T-helper 1 cell treated with Interleukin-12 subunit alpha and Interleukin-12 subunit beta and Interleukin-4 antibody, amounts not matched to agents 30 μg/mL and 1 μg/mL, for 36 hours (primary cell): ENCODE measurements at regions not wholly inside any gene's neighbourhood (a gene's known extent, or its start where the extent isn't known, plus 50 kb on each side); places are given as distances from the start of the nearest gene placed in this dataset.

Experiments
- H3K27ac Mint-ChIP-seq: one replicate; pipeline ENCODE4 v1.8.0; 2021; ENCODE audit warnings: mild to moderate bottlenecking, mixed read lengths
- H3K27me3 Mint-ChIP-seq: one replicate; pipeline ENCODE4 v1.8.0; 2021; ENCODE audit warnings: low read depth, mixed read lengths
- H3K36me3 Mint-ChIP-seq: one replicate; pipeline ENCODE4 v1.8.0; 2021; ENCODE audit warnings: low read depth, mixed read lengths
- H3K4me1 Mint-ChIP-seq: one replicate; pipeline ENCODE4 v1.8.0; 2021; ENCODE audit warnings: low read depth, mixed read lengths
- H3K4me3 Mint-ChIP-seq: one replicate; pipeline ENCODE4 v1.8.0; 2021; ENCODE audit warnings: mild to moderate bottlenecking, moderate library complexity, mixed read lengths
- H3K9me3 Mint-ChIP-seq: one replicate; pipeline ENCODE4 v1.8.0; 2021; ENCODE audit warnings: mixed read lengths

- Mint-ChIP-seq H3K27ac (no peak overlapping the region), H3K9me3 (no peaks in the 10 kb centered on the region), H3K4me1 (no peaks in the 10 kb centered on the region), H3K36me3 (no peaks in the 10 kb centered on the region), H3K4me3 (no peak overlapping the region), H3K27me3 (no peaks in the 10 kb centered on the region)
These were observed 121.4 kb upstream of the HDAC4 start for GRCh38 chr2:239522002-239522739.

GRCh38 chr2:239521518-239521815 is 120.6 kb upstream of the HDAC4 start:
- no peak overlapping the region for H3K4me3 Mint-ChIP-seq
- H3K36me3 Mint-ChIP-seq, result no peaks in the 10 kb centered on the region
- H3K27ac Mint-ChIP-seq, result no peak overlapping the region
- no peaks in the 10 kb centered on the region for H3K9me3 Mint-ChIP-seq
- no peaks in the 10 kb centered on the region for H3K27me3 Mint-ChIP-seq
- H3K4me1 Mint-ChIP-seq, result no peaks in the 10 kb centered on the region

DNA sequence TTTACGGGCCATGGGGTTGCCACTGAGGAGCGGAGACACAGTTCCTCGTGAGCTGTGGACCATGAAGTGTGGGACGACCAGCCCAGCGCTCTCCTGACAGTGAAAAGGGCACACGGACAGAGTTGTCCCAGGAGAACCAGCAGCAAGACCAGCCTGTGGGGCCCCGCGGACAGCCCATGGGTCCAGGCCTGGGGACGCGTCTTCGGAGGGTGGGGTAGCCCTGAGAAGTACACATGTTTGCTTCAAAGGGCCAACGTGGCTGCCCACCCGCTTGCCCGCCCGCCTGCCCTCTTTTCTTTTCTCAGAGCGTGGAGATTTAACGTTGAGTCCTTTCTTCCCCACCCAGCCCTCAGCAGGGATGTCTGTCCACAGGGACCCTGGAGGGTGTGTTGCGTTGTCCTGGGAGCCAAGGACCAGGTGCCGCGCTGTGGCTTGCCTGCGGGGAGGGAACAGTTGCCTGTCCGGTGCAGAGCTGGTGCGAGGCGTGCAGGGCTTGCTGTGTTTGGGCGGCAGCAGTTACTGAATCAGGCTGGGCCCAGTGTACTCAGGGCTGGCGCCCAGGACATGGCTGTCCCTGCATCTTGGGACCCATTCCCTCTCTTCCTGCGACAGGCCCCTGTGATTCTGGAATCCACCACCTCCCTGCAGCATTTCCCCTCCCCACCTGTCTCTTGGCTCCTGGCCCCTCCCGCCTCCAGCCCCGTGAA is 120.1 kb upstream of the HDAC4 start:
- Mint-ChIP-seq H3K4me3 (no peak overlapping the region), H3K4me1 (no peaks in the 10 kb centered on the region), H3K36me3 (no peaks in the 10 kb centered on the region), H3K9me3 (no peaks in the 10 kb centered on the region), H3K27me3 (no peaks in the 10 kb centered on the region), H3K27ac (no peak overlapping the region)

DNA sequence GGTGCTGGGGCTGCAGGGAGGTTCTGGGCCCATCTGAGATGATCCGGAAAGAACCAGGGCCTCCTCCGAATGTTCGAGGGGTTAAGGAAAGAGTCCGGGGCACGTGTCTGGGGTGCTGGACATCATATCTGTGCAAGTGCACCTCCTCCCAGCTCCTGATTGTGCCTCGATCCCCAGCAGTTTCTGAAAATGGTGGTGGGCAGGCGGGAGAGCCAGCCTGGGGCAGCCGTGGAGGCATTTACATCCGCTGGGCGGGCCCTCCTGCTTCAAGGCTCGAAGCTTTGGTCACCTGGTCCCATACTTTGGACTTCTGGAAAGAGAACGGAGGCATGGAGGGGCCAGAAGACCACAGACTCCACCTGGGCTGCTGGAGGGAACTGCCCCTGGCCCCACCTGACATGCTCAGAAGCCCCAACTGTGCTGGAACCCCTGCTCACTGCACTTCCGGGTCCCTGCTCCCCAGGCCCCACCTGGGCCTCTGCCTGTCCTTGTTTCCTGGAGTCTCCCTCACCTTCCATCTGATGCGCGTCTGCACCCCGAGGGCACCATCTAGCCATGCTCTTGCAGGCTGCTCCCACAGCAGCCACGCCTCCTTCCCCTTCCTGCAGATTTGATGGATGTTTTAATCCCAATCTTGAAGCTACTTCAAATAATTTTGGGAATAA is 119.2 kb upstream of the HDAC4 start:
- no peak overlapping the region for H3K4me3 Mint-ChIP-seq
- no peaks in the 10 kb centered on the region for H3K4me1 Mint-ChIP-seq
- H3K9me3 Mint-ChIP-seq, result no peaks in the 10 kb centered on the region
- no peak overlapping the region for H3K27ac Mint-ChIP-seq
- no peaks in the 10 kb centered on the region for H3K27me3 Mint-ChIP-seq
- H3K36me3 Mint-ChIP-seq, result no peaks in the 10 kb centered on the region

DNA sequence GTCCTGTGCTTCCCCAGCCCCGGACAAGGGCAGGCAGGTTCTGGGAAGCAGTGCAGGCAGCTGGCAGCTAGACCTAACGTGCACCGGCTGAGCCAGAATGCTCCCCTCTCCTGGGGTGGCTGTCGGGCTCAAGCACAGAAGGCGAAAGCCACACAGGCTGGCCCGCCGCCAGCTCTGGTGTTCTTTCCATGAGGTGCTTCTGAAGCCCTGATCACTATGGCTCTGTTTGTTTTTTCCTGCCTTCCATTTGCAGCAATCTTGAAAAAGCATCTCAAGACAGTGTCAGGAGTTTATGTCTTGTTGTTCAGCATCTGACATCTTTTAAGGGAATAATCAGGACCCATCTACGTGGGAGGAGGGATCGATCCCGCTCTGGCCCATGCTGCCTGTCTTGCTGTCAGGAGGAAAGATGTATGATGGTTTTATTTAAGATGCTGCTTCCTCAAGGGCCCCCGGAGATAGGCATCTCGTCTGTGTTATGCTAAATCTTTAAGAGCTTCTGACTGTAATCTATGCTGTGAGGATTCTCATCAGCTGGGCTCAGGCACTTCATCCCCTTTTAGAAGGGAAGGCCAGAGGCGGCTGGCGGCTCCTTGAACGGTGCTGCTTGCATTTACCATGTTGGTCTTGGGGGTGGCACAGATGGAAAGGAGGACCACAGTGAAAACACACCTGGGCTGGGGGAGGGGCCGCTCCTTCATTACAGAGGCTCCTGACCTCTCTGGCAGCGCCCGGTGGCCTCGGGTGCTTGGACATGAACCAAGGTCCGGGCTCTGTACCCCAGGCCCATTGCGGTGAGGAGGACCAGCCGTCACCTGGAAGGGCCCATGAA is 118.5 kb upstream of the HDAC4 start:
- Mint-ChIP-seq H3K9me3 (no peaks in the 10 kb centered on the region), H3K27ac (no peak overlapping the region), H3K36me3 (no peaks in the 10 kb centered on the region), H3K27me3 (no peaks in the 10 kb centered on the region), H3K4me1 (no peaks in the 10 kb centered on the region), H3K4me3 (no peak overlapping the region)

DNA sequence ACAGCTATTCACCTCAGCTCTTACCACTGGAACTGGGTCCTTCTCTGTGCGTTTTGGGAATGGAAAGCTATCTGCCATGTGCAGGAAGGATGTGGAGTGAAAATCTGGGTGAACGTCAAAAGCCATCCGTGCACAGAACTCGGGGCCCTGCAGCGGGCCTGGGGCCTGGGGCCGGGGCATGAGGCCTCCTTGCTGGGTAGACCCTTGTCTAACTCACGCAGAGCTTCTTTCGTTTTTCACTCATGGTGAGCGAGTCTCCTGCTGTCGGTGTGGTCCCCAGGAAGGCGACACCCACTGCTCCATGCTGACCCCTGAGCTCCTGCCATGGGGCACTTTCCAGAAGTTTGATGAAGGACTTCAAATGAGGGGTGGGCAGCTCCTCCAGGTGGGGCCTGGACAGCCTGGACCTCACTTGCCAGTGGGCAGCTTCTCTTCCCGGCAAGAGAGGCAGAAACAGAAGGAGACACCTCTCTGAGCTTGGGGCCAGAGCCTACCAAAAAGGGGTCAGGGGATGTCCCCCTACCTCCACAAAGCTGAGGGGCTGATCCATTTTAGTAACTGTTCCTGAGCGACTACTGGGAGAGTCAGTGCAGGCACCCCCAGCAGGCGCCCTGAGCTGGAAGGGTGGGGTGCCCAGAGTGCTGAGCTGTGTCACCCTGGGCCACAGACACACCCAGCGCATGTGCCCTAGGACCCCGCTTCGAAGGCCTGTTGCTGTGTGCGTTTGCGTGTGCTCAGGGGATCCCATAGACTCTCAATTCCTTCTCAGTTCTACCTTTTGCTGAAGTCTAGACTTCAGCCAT is 117.7 kb upstream of the HDAC4 start:
- Mint-ChIP-seq H3K4me1 (no peaks in the 10 kb centered on the region), H3K27ac (no peak overlapping the region), H3K4me3 (no peak overlapping the region), H3K36me3 (no peaks in the 10 kb centered on the region), H3K9me3 (no peaks in the 10 kb centered on the region), H3K27me3 (no peaks in the 10 kb centered on the region)

GRCh38 chr2:239517686-239518085 is 116.9 kb upstream of the HDAC4 start:
- Mint-ChIP-seq H3K4me1 (no peaks in the 10 kb centered on the region), H3K36me3 (no peaks in the 10 kb centered on the region), H3K9me3 (no peaks in the 10 kb centered on the region), H3K4me3 (no peak overlapping the region), H3K27me3 (no peaks in the 10 kb centered on the region), H3K27ac (no peak overlapping the region)

GRCh38 chr2:239516954-239517305 is 116.1 kb upstream of the HDAC4 start:
- no peaks in the 10 kb centered on the region for H3K9me3 Mint-ChIP-seq
- no peak overlapping the region for H3K4me3 Mint-ChIP-seq
- no peak overlapping the region for H3K27ac Mint-ChIP-seq

GRCh38 chr2:239516286-239516953 is 115.6 kb upstream of the HDAC4 start:
- no peak overlapping the region for H3K4me3 Mint-ChIP-seq
- no peaks in the 10 kb centered on the region for H3K9me3 Mint-ChIP-seq
- no peak overlapping the region for H3K27ac Mint-ChIP-seq
- no peaks in the 10 kb centered on the region for H3K4me1 Mint-ChIP-seq
- H3K36me3 Mint-ChIP-seq, result no peaks in the 10 kb centered on the region
- H3K27me3 Mint-ChIP-seq, result no peaks in the 10 kb centered on the region

More at GRCh38 chr2:239516954-239517305, 116.1 kb upstream of the HDAC4 start:
- Mint-ChIP-seq H3K4me1 (no peaks in the 10 kb centered on the region), H3K36me3 (no peaks in the 10 kb centered on the region), H3K27me3 (no peaks in the 10 kb centered on the region)

DNA sequence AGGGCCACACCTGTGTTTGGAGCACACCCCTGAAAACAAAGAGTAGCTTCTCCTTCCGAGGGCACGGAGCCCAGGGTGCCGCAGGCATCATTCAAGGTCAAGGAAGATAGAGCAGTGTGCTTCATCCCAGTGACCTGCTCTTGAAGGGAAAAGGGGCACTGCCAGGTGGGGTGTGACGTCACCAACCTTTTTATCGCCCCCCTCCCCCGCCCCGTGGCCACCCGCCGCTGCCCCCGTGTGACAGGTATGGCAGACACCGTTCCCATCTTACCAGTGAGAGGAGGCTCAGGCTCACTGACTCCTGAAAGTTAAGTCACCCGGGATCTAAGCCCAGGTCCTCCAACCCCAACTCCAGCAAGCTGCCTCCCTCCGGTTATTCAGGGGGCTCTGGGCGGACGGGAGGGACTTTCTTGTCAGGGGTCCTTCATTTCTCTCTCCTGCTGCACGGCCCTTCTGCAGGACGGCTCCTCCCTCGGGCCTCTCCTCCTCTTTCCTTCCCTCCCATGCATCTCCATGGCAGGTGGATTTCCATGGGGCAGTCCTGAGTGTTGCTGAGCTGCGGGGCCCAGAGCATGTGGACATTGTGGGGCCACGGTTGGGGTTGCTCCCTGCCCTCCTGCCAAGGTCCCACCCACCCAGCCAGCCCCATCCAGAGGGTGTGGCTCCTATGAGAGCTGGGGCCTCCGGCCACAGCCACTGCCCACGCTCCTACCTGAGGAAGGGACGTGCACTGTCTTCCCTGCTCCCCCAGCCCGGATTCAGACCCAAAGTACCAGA is 114.1 kb upstream of the HDAC4 start:
- no peak overlapping the region for H3K4me3 Mint-ChIP-seq
- no peaks in the 10 kb centered on the region for H3K4me1 Mint-ChIP-seq
- H3K36me3 Mint-ChIP-seq, result no peaks in the 10 kb centered on the region
- no peak overlapping the region for H3K27ac Mint-ChIP-seq
- H3K9me3 Mint-ChIP-seq, result no peaks in the 10 kb centered on the region
- H3K27me3 Mint-ChIP-seq, result no peaks in the 10 kb centered on the region

DNA sequence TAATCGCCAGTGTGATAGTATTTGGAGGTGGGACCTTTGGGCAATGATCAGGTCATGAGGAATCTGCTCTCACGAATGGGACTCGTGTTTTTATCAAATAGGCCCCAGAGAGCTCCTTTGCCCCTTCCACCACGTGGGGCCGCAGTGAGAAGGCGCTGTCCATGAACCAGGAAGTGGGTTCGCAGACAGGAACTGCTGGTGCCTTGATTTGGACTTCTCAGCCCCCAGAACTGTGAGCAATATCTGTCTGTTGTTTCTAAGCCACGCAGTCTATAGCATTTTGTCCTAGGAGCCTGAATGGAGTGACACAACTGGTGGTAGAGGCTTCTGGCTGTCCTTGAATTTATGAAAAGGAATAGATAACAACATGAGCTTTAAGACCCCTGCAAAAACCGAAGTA is 111.2 kb upstream of the HDAC4 start:
- Mint-ChIP-seq H3K36me3 (no peaks in the 10 kb centered on the region), H3K4me3 (no peak overlapping the region), H3K27ac (no peak overlapping the region), H3K9me3 (no peaks in the 10 kb centered on the region), H3K4me1 (no peaks in the 10 kb centered on the region), H3K27me3 (no peaks in the 10 kb centered on the region)

DNA sequence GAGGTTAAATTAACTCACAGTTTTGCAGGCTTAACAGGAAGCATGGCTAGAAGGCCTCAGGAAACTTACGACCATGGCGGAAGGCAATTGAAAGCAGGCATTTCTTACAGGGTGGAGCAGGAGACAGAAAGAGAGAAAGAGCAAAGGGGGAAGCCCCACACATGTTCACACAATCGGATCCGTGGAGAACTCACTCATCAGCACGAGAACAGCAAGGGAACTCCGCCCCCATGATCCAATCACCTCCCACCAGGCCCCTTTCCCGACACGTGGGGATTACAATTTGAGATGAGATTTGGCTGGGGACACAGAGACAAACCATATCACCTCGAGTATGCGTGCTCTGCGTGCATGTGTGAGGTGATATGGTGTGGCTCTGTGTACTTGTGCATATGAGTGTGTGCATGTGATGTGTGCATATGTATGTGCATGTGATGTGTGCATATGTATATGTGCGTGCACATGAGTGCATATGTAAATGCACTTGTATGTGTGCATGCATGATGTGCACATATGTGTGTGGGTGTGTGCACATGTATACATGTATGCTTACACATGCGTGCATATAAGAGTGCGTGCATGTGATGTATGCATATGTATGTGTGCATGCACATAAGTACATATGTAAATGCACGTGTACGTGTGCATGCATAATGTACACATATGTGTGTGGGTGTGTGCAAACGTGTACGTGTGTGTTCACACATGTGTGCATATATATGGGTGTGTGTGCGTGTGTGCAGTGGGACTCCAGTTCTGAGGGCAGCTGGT is 108.7 kb upstream of the HDAC4 start:
- H3K9me3 Mint-ChIP-seq, result no peaks in the 10 kb centered on the region
- H3K4me1 Mint-ChIP-seq, result no peaks in the 10 kb centered on the region
- no peaks in the 10 kb centered on the region for H3K27me3 Mint-ChIP-seq
- H3K4me3 Mint-ChIP-seq, result no peak overlapping the region
- no peak overlapping the region for H3K27ac Mint-ChIP-seq
- H3K36me3 Mint-ChIP-seq, result no peaks in the 10 kb centered on the region
